ENCODE measurements at regions not wholly inside any gene's neighbourhood (a gene's known extent, or its start where the extent isn't known, plus 50 kb on each side); places are given as distances from the start of the nearest gene placed in this dataset.

GRCh38 chr1:56414728-56415224, 164.6 kb downstream of the PLPP3 start:
- intact Hi-C loops (cut with DNase I): no loop called here
- no peaks in the 10 kb centered on the region for H3K9me3 ChIP-seq
- H3K27me3 ChIP-seq: no peaks in the 10 kb centered on the region
- ATAC-seq (peak; percentile 89), DNase-seq (peak; percentile 70 to 82 (median 79))
- H3K36me3 ChIP-seq (replicated peaks in 1 of 2; ENCODE audit: insufficient read depth in 1 of 2, low read depth in 2 of 2): no peaks in the 10 kb centered on the region
- H3K27ac ChIP-seq: peak overlapping the region; percentile 15 to 61 (median 50)
- H3K4me3 ChIP-seq: no peak overlapping the region
- WGBS, 2 donors: 13 to 16% methylated on average over 9 of the region's 9 CpGs
- peaks cover 54% of the 10 kb centered on the region for H3K4me1 ChIP-seq
- TF ChIP-seq CTCF (IDR thresholded peaks at IDR 0.05) (no peak), POLR2A (IDR thresholded peaks at IDR 0.05) (no peak)

DNA sequence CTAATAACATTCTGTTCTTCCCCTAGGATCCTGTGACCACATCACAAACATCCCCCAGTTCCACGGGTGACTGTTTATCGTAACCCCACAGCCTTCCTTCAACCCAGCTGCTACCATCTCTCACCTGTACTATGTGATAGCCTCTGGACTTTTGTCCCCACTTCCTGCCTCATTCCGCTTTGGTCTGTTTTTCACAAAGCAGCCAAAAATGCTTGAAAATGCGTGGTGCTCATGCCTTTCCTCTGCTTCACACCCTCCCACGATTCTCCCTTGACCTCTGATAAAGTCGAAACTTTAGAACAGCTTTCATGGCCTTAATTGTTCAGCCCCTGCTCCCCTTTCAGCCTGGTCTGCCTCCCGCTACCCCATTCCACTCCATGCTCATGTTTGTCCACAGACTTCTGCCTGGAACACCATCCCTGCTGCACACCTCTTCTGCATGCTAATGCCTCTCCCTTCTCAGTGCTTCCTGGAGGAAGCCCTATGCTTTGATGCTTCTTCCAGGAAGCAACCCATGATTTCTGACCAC, 165.6 kb downstream of the PLPP3 start:
- Histone ChIP-seq H3K27ac (no peak overlapping the region), H3K4me3 (no peak overlapping the region), H3K9me3 (no peaks in the 10 kb centered on the region), H3K27me3 (no peaks in the 10 kb centered on the region), H3K36me3 (replicated peaks in 1 of 2; ENCODE audit: insufficient read depth in 1 of 2, low read depth in 2 of 2) (no peaks in the 10 kb centered on the region), H3K4me1 (peaks cover 54% of the 10 kb centered on the region)
- no peak for DNase-seq
- TF ChIP-seq POLR2A (IDR thresholded peaks at IDR 0.05) (no peak), CTCF (IDR thresholded peaks at IDR 0.05) (no peak)
- ATAC-seq: no peak
- intact Hi-C loops (cut with DNase I): no loop called here
- WGBS, 2 donors: 65 to 67% methylated on average over 7 of the region's 7 CpGs

- 45 to 69% methylated on average over 11 to 13 of the region's 13 CpGs for WGBS, 2 donors
- ATAC-seq: peak; percentile 33
- no peak for TF ChIP-seq POLR2A (IDR thresholded peaks at IDR 0.05)
- peak in 2 of 7 experiments; percentile 25 to 30 for TF ChIP-seq CTCF (IDR thresholded peaks at IDR 0.05)
- Histone ChIP-seq H3K9me3 (no peaks in the 10 kb centered on the region), H3K4me1 (peaks cover 49% of the 10 kb centered on the region), H3K36me3 (replicated peaks in 1 of 2; ENCODE audit: insufficient read depth in 1 of 2, low read depth in 2 of 2) (no peaks in the 10 kb centered on the region), H3K27ac (peak overlapping the region in 2 of 4 donors; percentile 40 to 47), H3K27me3 (no peaks in the 10 kb centered on the region), H3K4me3 (no peak overlapping the region)
- peak; percentile 60 to 77 (median 64) for DNase-seq
- intact Hi-C loops (cut with DNase I): no loop called here
These were observed 167.7 kb downstream of the PLPP3 start for GRCh38 chr1:56411484-56412180.

DNA sequence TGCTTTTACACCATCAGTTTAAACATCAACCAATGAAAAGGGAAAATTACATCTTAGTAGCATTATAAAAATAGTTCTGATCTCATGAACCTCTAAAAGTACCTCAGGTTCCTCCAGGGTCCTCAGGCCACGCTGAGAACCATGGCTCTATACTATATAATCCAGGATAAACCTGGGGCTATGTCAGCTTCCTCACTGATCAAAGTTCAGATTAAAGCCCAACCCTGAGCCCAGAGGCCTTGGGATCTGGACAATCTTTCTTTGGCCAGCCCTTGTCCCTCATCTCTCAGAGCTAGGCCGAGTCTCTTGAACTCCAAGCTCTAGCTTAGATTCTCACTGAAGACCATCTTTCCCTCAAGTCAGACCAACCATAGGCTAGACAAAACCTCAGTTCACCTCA, 168.3 kb downstream of the PLPP3 start:
- no peaks in the 10 kb centered on the region for H3K27me3 ChIP-seq
- no peak overlapping the region for H3K4me3 ChIP-seq
- no peak for TF ChIP-seq POLR2A (IDR thresholded peaks at IDR 0.05)
- no peak for TF ChIP-seq CTCF (IDR thresholded peaks at IDR 0.05)
- peaks cover 43% of the 10 kb centered on the region for H3K4me1 ChIP-seq
- no peak for ATAC-seq
- whole genome bisulfite sequencing, 2 donors: 60 to 66% methylated on average over 2 of the region's 2 CpGs
- intact Hi-C loops (cut with DNase I): no loop called here
- no peaks in the 10 kb centered on the region for H3K36me3 ChIP-seq (replicated peaks in 1 of 2; ENCODE audit: insufficient read depth in 1 of 2, low read depth in 2 of 2)
- H3K27ac ChIP-seq: peak overlapping the region in 2 of 4 donors; percentile 40 to 47
- no peak for DNase-seq
- no peaks in the 10 kb centered on the region for H3K9me3 ChIP-seq
